ENCODE measurements at regions not wholly inside any gene's neighbourhood (a gene's known extent, or its start where the extent isn't known, plus 50 kb on each side); places are given as distances from the start of the nearest gene placed in this dataset.

DNA sequence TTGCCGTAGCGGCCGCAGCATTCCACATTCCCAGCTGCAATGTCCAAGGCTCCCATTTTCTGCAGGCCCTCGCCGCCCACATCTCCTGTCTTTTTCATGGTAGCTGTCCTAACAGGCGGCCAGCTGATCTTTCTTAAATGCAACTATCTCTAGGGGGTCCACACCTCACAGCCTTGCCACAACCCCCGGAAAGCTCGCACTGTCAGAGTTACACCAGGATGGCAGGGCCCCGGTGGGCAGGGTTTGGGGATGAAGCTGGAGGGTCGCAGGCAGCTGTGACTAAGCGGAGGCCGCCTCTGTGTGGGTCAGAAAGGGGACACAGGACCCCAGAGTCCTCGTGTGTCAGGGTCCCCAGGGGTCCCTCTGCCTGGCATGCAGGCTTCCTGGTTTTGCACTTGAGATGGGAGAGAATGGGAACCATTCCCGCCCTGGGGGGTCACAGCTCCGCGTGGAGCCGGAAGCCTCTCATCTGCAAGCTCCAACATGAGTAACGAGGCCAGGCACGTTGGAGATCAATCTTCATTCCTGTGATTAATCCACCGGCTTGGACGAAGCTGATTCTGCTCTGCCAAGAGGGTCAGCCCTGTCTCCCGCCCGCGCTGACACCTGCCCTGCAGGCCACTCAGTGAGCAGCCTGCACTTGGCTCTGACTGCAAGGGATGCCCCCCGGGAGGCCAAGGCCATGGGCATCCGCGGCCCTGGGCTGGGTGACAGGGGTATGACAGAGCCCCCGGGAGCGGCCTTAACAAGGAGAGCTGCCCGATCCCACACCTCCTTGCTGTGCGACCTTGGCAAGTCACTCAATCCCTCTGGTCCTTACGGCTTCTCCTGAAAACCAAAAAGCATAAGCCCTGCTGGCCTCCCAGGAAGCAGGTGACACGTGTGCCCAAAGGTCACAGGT lies 97.9 kb downstream of the ADRA2C start:
- Histone ChIP-seq H3K36me3 (replicated peaks in 1 of 2; ENCODE audit: control insufficient read depth in 1 of 2, insufficient read depth in 2 of 2, low read length in 2 of 2) (no peaks in the 10 kb centered on the region), H3K4me3 (replicated peaks in 1 of 3; ENCODE audit: low read depth in 2 of 3, low read length in 3 of 3) (no peak overlapping the region), H3K4me2 (replicated peaks; ENCODE audit: extremely low read depth, low read length, poor library complexity, severe bottlenecking) (no peak overlapping the region), H3K9me3 (replicated peaks in 1 of 2; ENCODE audit: control insufficient read depth in 1 of 2, insufficient read depth in 1 of 2, low read length in 2 of 2) (peaks cover 0 to 3% of the 10 kb centered on the region in 2 donors), H2AFZ (ENCODE audit: insufficient read depth, low read depth, low read length, poor library complexity, severe bottlenecking) (no peak overlapping the region), H3K27ac (ENCODE audit: low read depth in 1 of 2, low read length in 2 of 2) (no peak overlapping the region), H3K79me2 (ENCODE audit: insufficient read depth, low read length) (no peaks in the 10 kb centered on the region), H3K4me1 (ENCODE audit: control insufficient read depth in 1 of 2, insufficient read depth in 2 of 2, low read length in 2 of 2) (no peaks in the 10 kb centered on the region), H4K20me1 (ENCODE audit: insufficient read depth, low read length) (no peaks in the 10 kb centered on the region), H3K9ac (ENCODE audit: insufficient read depth, low read length, poor library complexity, severe bottlenecking) (no peak overlapping the region), H3K27me3 (ENCODE audit: control insufficient read depth in 2 of 2, insufficient read depth in 2 of 2, low read length in 2 of 2) (peaks cover 0 to 6% of the 10 kb centered on the region in 2 donors)
- no peak for DNase-seq
- intact Hi-C loops (cut with micrococcal nuclease): no loop called here
- TF ChIP-seq, protein P1, sequence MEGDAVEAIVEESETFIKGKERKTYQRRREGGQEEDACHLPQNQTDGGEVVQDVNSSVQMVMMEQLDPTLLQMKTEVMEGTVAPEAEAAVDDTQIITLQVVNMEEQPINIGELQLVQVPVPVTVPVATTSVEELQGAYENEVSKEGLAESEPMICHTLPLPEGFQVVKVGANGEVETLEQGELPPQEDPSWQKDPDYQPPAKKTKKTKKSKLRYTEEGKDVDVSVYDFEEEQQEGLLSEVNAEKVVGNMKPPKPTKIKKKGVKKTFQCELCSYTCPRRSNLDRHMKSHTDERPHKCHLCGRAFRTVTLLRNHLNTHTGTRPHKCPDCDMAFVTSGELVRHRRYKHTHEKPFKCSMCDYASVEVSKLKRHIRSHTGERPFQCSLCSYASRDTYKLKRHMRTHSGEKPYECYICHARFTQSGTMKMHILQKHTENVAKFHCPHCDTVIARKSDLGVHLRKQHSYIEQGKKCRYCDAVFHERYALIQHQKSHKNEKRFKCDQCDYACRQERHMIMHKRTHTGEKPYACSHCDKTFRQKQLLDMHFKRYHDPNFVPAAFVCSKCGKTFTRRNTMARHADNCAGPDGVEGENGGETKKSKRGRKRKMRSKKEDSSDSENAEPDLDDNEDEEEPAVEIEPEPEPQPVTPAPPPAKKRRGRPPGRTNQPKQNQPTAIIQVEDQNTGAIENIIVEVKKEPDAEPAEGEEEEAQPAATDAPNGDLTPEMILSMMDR (IDR thresholded peaks at IDR 0.05): no peak
- peaks cover 2 to 18% (median 8%) of the 10 kb centered on the region in 3 donors for H3K27me3 Mint-ChIP-seq (ENCODE audit: low read depth in 3 of 3)
- no peaks in the 10 kb centered on the region for H3K4me1 Mint-ChIP-seq
- no peaks in the 10 kb centered on the region for H3K36me3 Mint-ChIP-seq
- H3K4me3 Mint-ChIP-seq: no peak overlapping the region
- 90% methylated on average over 32 of the region's 33 CpGs for WGBS (ENCODE audit: insufficient coverage)
- H3K27ac Mint-ChIP-seq: no peak overlapping the region
- peaks cover 0 to 6% (median 2%) of the 10 kb centered on the region in 7 donors for H3K9me3 Mint-ChIP-seq

DNA sequence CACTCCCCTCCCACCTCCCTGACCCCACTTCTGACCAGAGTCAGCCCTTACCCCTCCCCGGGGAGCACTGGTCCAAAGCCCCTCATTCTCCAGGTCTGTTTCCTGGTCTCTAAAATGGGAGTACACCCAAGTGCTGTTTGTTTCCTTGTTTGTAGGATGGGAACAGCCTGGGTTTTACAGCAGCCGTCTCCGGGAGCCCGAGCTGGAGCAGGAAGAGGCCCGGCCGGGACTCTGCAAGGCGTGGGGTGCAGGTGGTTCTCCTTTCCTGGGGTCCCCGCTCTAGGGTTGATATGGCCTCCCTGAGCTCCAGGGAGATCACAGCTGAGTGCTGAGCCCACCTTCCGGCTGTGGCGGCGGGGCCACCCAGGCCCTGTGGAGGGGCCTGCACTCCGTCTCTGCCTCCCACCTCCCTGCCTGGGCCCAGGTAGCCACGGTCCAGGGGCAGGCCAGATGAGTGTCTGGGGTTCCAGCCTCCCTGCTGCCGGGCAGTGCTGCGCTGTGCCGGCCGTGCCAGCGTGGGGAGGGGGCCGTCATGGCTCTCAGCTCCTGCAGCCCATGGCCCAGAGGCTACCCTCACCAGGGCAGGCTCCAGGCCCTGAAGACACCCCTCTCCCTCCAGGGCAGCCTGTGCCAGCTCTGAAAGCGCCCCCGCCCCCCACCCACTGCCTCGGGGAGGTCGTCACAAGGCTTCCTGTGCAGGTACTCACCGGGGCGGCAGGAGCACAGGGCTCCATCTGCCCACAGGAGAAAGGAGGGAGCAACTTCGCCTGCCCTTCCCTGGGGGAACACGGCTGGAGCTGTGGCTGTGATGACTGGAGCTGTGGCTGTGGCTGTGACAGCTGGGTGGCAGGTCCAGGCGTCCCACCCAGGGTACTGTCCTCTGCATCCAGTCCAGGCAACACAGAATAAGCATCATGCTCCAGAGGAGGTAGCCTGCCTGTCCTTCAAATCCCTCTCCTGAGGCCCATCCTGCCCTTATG lies 98.8 kb downstream of the ADRA2C start:
- H3K36me3 ChIP-seq (replicated peaks in 1 of 2; ENCODE audit: control insufficient read depth in 1 of 2, insufficient read depth in 2 of 2, low read length in 2 of 2): no peaks in the 10 kb centered on the region
- H3K27ac ChIP-seq (ENCODE audit: low read depth in 1 of 2, low read length in 2 of 2): no peak overlapping the region
- TF ChIP-seq, protein P1 (IDR thresholded peaks at IDR 0.05): no peak
- H3K9ac ChIP-seq (ENCODE audit: insufficient read depth, low read length, poor library complexity, severe bottlenecking): no peak overlapping the region
- no peak for DNase-seq
- H4K20me1 ChIP-seq (ENCODE audit: insufficient read depth, low read length): no peaks in the 10 kb centered on the region
- H3K4me2 ChIP-seq (replicated peaks; ENCODE audit: extremely low read depth, low read length, poor library complexity, severe bottlenecking): no peak overlapping the region
- H3K27ac Mint-ChIP-seq: no peak overlapping the region
- peaks cover 2 to 23% (median 13%) of the 10 kb centered on the region in 3 donors for H3K27me3 Mint-ChIP-seq (ENCODE audit: low read depth in 3 of 3)
- no peaks in the 10 kb centered on the region for H3K4me1 ChIP-seq (ENCODE audit: control insufficient read depth in 1 of 2, insufficient read depth in 2 of 2, low read length in 2 of 2)
- no peak overlapping the region for H2AFZ ChIP-seq (ENCODE audit: insufficient read depth, low read depth, low read length, poor library complexity, severe bottlenecking)
- WGBS (ENCODE audit: insufficient coverage): 69% methylated on average over 22 of the region's 28 CpGs
- H3K36me3 Mint-ChIP-seq: no peaks in the 10 kb centered on the region
- H3K4me1 Mint-ChIP-seq: no peaks in the 10 kb centered on the region
- H3K27me3 ChIP-seq (ENCODE audit: control insufficient read depth in 2 of 2, insufficient read depth in 2 of 2, low read length in 2 of 2): peaks cover 0 to 6% of the 10 kb centered on the region in 2 donors
- peaks cover 0 to 6% (median 2%) of the 10 kb centered on the region in 7 donors for H3K9me3 Mint-ChIP-seq
- intact Hi-C loops (cut with micrococcal nuclease): no loop called here
- H3K79me2 ChIP-seq (ENCODE audit: insufficient read depth, low read length): no peaks in the 10 kb centered on the region
- H3K4me3 ChIP-seq (replicated peaks in 1 of 3; ENCODE audit: low read depth in 2 of 3, low read length in 3 of 3): no peak overlapping the region
- H3K9me3 ChIP-seq (replicated peaks in 1 of 2; ENCODE audit: control insufficient read depth in 1 of 2, insufficient read depth in 1 of 2, low read length in 2 of 2): peaks cover 0 to 3% of the 10 kb centered on the region in 2 donors
- H3K4me3 Mint-ChIP-seq: no peak overlapping the region
